Endodermal cell (in vitro differentiated cells): ENCODE measurements at regions not wholly inside any gene's neighbourhood (a gene's known extent, or its start where the extent isn't known, plus 50 kb on each side); places are given as distances from the start of the nearest gene placed in this dataset.

Source experiments
- DNase-seq: peaks from one replicate; pipeline ENCODE4 v3.0.0-alpha.2; 2017
- H3K27ac ChIP-seq: 2 replicates; pipeline ENCODE4 v1.5.1; 2013; ENCODE audit warnings: mild to moderate bottlenecking, low read depth, low read length, moderate library complexity
- H3K27me3 ChIP-seq: 2 replicates; pipeline ENCODE4 v1.6.1; 2013; ENCODE audit warnings: mild to moderate bottlenecking, low read length, moderate library complexity; ENCODE audit not compliant: insufficient read depth, control insufficient read depth, poor library complexity, severe bottlenecking
- H3K36me3 ChIP-seq: 2 replicates; pipeline ENCODE4 v1.7.0; 2013; ENCODE audit warnings: mild to moderate bottlenecking, low read length, moderate library complexity; ENCODE audit not compliant: control insufficient read depth, insufficient read depth
- H3K4me1 ChIP-seq: one replicate; pipeline ENCODE4 v1.7.0; 2013; ENCODE audit warnings: low read length; ENCODE audit not compliant: control insufficient read depth, insufficient read depth
- H3K4me3 ChIP-seq: 2 replicates; pipeline ENCODE4 v1.5.1; 2013; ENCODE audit warnings: mild to moderate bottlenecking, low read length, moderate library complexity
- H3K9ac ChIP-seq: 2 replicates; pipeline ENCODE4 v1.6.1; 2013; ENCODE audit warnings: mild to moderate bottlenecking, low read length, moderate library complexity; ENCODE audit not compliant: poor library complexity, severe bottlenecking; ENCODE audit errors: extremely low read depth
- H3K9me3 ChIP-seq: 2 replicates; pipeline ENCODE4 v1.6.1; 2013; ENCODE audit warnings: mild to moderate bottlenecking, low read length, moderate library complexity; ENCODE audit not compliant: control insufficient read depth
- H3K27ac Mint-ChIP-seq: 2 replicates; pipeline ENCODE4 v1.8.0; 2020; ENCODE audit warnings: mixed read lengths
- H3K27me3 Mint-ChIP-seq: 2 replicates; pipeline ENCODE4 v1.8.0; 2021; ENCODE audit warnings: mild to moderate bottlenecking, mixed read lengths; ENCODE audit not compliant: insufficient read depth
- H3K36me3 Mint-ChIP-seq: 2 replicates; pipeline ENCODE4 v1.8.0; 2020; ENCODE audit warnings: low read depth, mixed read lengths
- H3K4me1 Mint-ChIP-seq: 2 replicates; pipeline ENCODE4 v1.8.0; 2020; ENCODE audit warnings: mixed read lengths
- H3K4me3 Mint-ChIP-seq: 2 replicates; pipeline ENCODE4 v1.8.0; 2020; ENCODE audit warnings: mild to moderate bottlenecking, moderate library complexity, mixed read lengths
- H3K9me3 Mint-ChIP-seq: 2 replicates; pipeline ENCODE4 v1.8.0; 2020; ENCODE audit warnings: mild to moderate bottlenecking, mixed read lengths
- WGBS, 2 experiments: methylation state at CpG; one replicate each; pipeline versions ENCODE4 v1.1.5 to v1.1.7; 2013; ENCODE audit warnings: missing lambda C conversion rate in 2 of 2, mixed read lengths in 1 of 2; ENCODE audit not compliant: insufficient coverage in 1 of 2, insufficient read length in 1 of 2; 5-methylcytosine and 5-hydroxymethylcytosine counted together
- TF ChIP-seq, protein P1 (sequence below): fragments of 200-600 bp; sonication (generic); conservative IDR thresholded peaks from 2 replicates; pipeline ENCODE4 v1.5.0; 2021; ENCODE audit warnings: antibody characterized with exemption, mild to moderate bottlenecking

GRCh38 chr6:105897131-105897530 lies 189.0 kb upstream of the PRDM1 start:
- Histone ChIP-seq H3K9ac (no peak overlapping the region), H3K27me3 (no peaks in the 10 kb centered on the region), H3K4me3 (no peak overlapping the region), H3K27ac (no peak overlapping the region), H3K9me3 (peaks cover 18% of the 10 kb centered on the region), H3K36me3 (no peaks in the 10 kb centered on the region), H3K4me1 (peaks cover 8% of the 10 kb centered on the region)
- TF ChIP-seq, protein P1, sequence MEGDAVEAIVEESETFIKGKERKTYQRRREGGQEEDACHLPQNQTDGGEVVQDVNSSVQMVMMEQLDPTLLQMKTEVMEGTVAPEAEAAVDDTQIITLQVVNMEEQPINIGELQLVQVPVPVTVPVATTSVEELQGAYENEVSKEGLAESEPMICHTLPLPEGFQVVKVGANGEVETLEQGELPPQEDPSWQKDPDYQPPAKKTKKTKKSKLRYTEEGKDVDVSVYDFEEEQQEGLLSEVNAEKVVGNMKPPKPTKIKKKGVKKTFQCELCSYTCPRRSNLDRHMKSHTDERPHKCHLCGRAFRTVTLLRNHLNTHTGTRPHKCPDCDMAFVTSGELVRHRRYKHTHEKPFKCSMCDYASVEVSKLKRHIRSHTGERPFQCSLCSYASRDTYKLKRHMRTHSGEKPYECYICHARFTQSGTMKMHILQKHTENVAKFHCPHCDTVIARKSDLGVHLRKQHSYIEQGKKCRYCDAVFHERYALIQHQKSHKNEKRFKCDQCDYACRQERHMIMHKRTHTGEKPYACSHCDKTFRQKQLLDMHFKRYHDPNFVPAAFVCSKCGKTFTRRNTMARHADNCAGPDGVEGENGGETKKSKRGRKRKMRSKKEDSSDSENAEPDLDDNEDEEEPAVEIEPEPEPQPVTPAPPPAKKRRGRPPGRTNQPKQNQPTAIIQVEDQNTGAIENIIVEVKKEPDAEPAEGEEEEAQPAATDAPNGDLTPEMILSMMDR, result no peak
- Mint-ChIP-seq H3K27ac (no peak overlapping the region), H3K27me3 (no peaks in the 10 kb centered on the region), H3K4me3 (no peak overlapping the region), H3K9me3 (peaks cover 11% of the 10 kb centered on the region), H3K4me1 (peaks cover 23% of the 10 kb centered on the region), H3K36me3 (no peaks in the 10 kb centered on the region)
- WGBS, 2 experiments, result 89 to 100% methylated on average over 1 of the region's 1 CpG
- no peak for DNase-seq

DNA sequence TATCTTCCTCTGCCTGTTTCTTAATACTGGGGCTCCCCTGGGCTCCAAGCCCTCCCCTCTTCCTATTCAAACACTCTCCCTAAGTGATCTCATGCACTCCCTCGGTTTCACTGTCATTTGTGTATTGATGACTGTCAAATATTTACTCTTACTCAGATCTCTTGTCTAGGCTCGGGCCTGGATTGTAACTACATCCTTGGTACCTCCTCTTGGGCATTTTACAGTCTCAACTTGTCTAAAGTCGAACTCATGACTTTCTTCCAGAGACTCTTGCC lies 189.4 kb upstream of the PRDM1 start:
- H3K4me1 ChIP-seq, result peaks cover 8% of the 10 kb centered on the region
- H3K27me3 ChIP-seq, result no peaks in the 10 kb centered on the region
- WGBS, 2 experiments, result 44 to 54% methylated on average over 3 of the region's 3 CpGs
- H3K4me3 ChIP-seq, result no peak overlapping the region
- no peak overlapping the region for H3K27ac ChIP-seq
- no peak for DNase-seq
- Mint-ChIP-seq H3K27ac (no peak overlapping the region), H3K9me3 (peaks cover 11% of the 10 kb centered on the region), H3K27me3 (no peaks in the 10 kb centered on the region), H3K36me3 (no peaks in the 10 kb centered on the region), H3K4me3 (no peak overlapping the region), H3K4me1 (peaks cover 23% of the 10 kb centered on the region)
- TF ChIP-seq, protein P1, result no peak
- no peak overlapping the region for H3K9ac ChIP-seq
- H3K9me3 ChIP-seq, result peaks cover 19% of the 10 kb centered on the region
- H3K36me3 ChIP-seq, result no peaks in the 10 kb centered on the region

- Mint-ChIP-seq H3K27me3 (peaks cover 2% of the 10 kb centered on the region), H3K27ac (no peak overlapping the region), H3K4me3 (no peak overlapping the region), H3K36me3 (no peaks in the 10 kb centered on the region), H3K4me1 (peaks cover 23% of the 10 kb centered on the region), H3K9me3 (peaks cover 11% of the 10 kb centered on the region)
- Histone ChIP-seq H3K9ac (no peak overlapping the region), H3K27ac (no peak overlapping the region), H3K4me1 (peaks cover 8% of the 10 kb centered on the region), H3K4me3 (no peak overlapping the region), H3K27me3 (no peaks in the 10 kb centered on the region), H3K36me3 (no peaks in the 10 kb centered on the region), H3K9me3 (peaks cover 24% of the 10 kb centered on the region)
- TF ChIP-seq, protein P1, result no peak
- WGBS, 2 experiments, result 62 to 66% methylated on average over 12 of the region's 12 CpGs
- DNase-seq, result no peak
These were observed 189.9 kb upstream of the PRDM1 start for GRCh38 chr6:105896052-105896820.
